ENCODE measurements at regions not wholly inside any gene's neighbourhood (a gene's known extent, or its start where the extent isn't known, plus 50 kb on each side); places are given as distances from the start of the nearest gene placed in this dataset.

DNA sequence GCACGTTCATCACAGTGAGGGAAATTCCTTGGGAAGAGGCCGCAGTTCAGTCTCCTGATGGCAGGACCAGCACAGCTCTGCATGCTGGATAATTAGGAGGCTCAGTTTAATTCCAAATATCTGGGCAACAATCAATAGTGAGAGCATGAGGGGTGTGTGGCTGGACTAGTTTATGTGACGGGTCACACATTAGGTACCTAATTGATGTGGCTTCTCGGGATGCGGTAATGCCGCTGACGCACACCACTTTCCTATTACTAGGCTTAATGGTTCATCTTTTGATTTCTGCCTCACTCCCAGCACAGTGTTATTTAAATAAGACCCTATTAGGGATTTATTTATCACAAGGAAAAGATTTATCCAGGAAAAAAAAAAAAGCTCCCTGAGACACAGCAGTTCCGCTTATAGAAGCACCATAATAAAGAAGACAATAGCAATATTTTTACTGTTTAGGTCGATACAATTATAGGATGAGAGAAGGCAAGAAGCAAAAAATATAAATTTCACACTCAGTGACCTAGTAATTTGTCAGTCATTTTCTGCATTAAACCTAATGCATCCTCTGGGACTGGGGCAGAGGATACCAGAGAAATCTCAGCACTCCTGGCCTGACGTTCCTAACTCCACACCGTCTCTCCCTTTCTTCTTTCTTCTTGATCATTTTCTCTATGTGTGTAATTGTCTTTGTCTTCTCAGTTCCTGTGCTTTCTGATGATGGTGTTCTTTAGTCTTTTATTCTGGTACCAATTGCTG, 264.7 kb upstream of the SLC14A2 start:
- DNase-seq: no peak

DNA sequence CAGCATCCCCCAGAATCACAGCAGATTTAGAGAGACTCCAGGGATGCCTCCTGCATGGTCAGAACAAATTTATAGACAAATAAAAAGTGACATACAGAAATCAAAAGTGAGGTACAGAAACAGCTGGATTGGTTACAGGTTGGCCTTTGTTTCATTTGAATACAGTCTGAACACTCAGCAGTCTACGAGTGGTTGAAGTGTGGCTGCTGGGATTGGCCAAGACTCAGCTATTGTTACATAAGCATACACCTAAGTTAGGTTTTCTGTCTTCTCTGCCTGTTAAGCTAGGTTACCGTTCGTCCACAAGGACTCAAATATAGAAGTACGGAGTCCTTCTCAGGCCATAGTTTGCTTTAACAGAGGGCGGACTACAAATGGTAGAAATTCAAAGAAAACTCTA, 262.4 kb upstream of the SLC14A2 start:
- no peak for DNase-seq

DNA sequence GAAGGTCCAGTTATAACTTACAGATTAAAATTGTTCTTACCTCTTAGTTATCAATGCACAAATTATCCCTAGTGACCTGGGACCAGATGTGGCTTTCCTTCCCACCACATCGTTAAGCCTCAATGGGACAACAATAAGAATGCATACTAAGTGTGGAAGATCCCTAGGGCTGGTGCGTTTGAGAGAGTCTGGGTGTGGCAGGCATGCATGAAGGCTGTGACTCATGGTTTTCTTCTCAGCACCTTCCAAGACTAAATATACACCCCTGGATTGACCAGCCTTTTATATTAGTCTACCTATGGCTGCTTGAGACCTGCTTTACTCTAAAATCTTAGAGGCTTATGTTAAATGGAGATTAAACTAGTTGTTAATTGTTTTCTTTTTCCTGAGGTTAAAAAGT, 261.7 kb upstream of the SLC14A2 start:
- no peak for DNase-seq

- DNase-seq: no peak
These were observed 259.2 kb upstream of the SLC14A2 start for GRCh38 chr18:45355944-45356520.

- DNase-seq: no peak
These were observed 257.4 kb upstream of the SLC14A2 start for GRCh38 chr18:45357686-45358470.

GRCh38 chr18:45359275-45360009, 255.8 kb upstream of the SLC14A2 start:
- no peak for DNase-seq

DNA sequence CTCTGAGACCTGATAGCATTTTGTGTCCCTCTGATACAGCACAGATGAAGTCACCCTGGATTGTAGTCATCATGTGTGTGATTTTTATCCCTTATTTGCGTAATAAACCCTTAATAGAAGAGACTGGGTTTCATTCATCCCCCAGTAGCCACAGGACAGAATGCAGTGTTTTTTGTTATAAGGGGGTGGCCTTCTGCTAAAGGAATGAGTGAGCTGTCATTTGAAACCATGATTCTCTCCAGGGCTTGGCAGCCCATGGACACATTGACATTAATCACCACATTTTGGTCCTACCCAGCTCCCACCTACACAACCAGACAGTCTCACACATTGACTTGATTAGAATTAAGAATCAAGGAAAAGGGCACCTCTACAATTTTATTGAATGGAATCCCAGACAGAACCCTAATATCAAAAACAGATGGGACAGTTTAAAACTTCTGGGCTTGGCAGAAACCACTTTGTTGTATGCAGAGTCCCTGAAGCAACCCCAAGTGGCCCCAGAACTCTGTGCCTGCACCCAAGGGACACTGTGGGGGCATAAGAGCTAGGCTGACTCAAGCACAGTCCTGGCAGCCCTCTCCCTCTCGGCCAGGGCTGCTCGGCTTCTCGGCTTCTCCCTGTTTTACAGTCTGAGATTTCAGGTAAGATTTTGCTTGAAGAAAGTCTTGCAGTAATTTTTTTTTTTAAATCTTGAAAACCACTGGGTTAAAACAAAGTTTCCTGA, 254.0 kb upstream of the SLC14A2 start:
- no peak for DNase-seq

- DNase-seq: no peak
These were observed 252.1 kb upstream of the SLC14A2 start for GRCh38 chr18:45363196-45363595.

DNA sequence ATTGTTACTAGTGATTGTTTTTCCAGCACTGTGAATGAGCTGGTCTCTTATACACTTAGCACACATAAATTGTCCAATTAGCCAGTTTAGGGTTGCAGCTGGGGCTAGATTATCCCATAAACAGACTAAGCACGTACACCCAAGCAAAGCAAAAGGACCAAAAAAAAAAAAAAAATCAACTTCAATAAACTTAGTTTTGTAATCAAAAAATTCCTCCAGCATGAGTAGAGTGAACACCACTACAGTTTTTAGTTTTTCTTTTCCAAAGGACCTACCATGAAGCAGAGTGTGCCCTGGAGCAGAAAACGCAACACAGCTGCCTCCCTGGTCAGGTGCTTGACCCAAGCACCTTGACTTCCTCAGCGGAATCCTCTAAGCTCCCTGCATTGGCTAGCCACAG, 249.4 kb upstream of the SLC14A2 start:
- DNase-seq: no peak

DNA sequence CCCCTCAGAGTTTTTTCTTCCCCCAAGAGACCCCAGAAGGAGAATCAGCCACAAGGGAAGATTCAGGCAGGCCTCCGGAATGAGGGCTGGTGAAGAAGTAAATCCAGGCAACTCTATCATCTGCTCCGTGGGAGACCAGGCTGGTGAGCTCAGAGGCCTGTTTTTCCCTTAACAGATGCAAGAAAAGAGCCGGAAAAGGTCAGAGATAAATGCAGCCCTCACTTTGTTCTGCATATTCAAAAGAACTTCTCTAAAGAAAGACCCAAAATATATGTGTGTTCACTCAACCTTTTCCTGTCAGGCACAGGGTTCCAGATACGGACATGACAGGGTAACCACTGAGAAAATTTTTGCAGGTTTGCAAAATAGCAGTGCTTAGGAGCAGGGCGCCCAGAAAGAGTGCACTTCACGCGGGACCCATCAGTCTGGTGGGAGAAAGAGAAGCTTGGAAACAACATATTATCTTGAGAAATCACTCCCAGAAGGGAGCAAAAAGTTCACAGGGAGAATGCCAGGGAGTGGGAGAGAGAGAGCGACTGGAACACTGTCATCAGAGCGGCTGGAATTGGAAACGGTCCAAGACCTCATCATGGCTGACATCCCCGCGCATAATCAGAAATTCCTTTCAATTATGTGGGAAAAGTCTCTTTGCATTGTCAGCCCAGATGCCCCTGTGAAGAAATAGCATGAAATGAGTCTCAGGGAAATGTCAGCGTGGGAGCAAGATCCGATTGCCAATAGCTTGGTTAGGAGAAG, 244.8 kb upstream of the SLC14A2 start:
- no peak for DNase-seq

GRCh38 chr18:45373286-45373880, 241.9 kb upstream of the SLC14A2 start:
- DNase-seq: no peak

DNA sequence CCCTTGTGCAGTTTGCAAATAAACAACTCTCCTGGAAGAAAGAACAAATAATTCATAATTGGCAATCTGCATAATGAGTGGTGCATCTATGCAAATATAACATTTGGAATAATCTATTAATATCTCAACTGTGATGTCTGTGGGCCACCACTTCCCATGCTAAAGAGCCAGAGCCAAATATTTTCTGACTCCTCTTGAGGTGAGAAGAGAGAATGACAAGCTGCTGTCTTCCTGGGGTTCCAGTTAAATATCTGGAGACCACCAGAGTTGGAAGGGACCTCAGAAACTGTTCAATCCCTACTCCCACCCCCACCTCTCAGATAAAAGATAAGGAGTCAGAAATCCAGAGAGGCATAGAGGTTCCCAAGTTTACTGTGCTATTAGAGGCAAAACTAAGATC, 241.0 kb upstream of the SLC14A2 start:
- no peak for DNase-seq

GRCh38 chr18:45374878-45375630, 240.2 kb upstream of the SLC14A2 start:
- DNase-seq: no peak

GRCh38 chr18:45376193-45376592, 239.1 kb upstream of the SLC14A2 start:
- DNase-seq: no peak

DNA sequence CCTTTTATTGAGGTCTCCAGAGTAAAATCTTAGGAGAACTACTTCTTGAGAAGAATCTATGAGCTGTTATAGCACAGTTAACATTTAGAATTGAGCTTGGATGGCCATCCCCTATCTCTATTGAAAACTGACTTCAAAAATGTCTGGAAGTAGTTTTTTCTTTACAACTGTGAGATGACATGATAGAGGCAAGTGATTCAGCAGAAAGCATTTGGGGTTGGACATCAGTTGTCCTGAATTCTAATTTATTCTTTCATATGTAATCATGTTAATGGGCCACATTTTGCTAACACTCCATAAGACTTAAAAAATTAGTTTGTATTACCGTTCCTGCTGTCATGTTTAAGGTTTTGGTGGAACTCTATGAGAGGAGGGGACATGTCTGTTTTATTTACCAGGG, 237.0 kb upstream of the SLC14A2 start:
- DNase-seq: no peak

DNA sequence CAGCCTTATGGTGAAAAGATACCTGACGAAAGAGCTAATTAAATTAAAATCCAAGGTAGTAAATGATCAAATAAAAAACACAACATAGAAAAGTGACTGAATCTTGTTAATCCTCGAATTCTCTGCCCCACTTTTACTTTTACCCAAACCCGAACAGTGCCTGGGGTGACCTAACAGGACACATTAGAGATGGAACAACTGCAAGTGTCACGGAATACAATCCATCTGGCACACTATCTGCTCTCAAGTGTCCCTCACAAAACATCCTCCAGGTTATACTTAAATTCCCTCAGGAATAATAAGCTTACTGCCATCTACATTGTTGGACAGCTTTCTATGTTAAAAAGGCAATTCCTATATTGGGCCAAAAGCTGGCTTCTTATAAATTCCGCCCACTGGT, 236.3 kb upstream of the SLC14A2 start:
- no peak for DNase-seq

DNA sequence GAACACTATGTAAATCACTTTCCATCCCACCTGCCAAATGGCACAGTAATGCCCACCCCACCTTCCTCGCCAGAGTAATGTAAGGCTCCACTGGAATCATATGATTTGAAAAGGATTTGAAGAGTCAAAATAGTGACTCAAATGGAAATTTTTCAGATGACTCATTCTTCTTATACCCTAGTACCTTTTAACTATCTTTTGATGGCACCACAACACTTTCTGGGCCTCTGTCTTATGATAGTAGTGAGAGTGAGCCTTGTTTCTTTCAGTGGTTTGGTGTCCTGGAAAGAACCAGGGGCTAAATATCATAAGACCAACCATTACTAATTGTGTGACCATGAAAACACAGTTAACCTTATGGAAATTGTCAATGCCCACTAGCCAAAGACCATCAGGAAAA, 235.4 kb upstream of the SLC14A2 start:
- DNase-seq: no peak

DNA sequence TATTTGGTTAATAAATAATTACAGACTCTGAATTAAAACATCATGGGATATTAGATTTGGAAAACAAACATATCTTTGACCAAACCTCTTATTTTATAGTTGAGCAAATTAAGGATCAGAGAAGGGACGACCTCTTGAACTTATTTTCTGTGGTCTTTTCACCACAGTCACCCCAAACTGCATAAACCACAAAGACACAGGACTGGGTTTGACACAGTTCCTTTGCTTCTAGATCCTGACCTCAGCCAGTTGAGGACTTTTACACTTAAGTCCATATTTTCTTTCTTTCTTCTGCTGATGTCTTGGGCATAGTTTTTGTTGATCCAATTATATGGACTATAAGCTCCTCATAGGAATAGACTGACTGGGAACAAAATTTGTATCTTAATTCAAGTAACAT, 234.0 kb upstream of the SLC14A2 start:
- DNase-seq: no peak

DNA sequence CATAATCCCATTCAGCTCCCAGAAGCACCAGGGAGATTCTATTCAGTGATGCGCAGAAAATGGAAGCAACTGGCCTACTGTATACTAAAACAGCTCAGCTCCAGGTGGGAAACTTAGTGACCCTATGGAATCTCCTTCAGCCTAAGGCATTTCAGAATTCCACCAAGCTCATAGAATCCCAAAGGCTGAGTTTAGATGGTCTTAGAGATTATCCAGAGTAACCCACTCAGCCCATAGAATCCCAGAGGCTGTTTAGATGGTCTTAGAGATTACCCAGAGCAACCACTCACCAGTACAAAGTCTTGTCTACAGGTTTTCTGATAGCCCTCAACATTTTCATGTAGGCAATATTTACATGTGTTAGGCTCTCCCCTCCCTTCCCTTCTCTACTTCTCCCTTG, 232.0 kb upstream of the SLC14A2 start:
- DNase-seq: no peak

DNA sequence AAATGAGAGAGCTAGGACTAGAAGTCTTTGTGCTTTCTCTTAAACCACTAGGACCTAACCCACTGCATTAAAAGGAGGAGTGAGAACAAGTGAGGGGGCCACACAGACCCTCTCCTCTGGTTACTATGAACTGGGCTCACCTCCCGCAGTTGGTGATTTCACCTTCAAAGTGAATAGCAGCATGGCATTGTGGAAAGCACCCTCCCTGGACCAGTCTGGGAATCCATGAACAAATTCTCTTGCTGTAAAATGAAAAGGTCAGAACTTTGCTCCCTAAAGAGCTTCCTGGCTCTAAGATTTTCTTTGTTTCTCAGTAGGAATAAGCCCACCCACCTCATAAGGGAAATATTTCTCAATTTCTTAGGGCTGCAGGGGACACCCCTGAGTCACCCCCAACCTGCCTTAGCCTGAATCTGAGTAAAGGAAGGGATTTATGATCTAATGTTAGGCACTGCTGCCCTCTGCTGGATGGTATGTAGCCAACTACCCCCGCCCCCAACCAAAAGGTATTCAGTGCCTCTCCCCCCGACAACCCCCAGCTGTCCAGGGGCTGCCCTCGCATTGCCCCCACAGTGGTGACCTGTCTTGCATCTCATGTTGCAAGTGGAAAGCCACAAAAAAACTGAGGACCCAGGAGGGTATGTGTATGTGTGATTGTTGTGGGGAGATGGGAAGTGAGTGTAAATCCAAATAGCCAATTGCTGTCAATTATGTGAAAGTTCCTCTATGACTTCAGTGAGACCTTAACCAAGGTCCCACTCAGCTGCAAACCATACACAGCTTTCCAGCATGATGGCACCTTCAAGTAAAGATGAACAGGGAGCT, 230.9 kb upstream of the SLC14A2 start:
- no peak for DNase-seq

All from activated CD4-positive, CD25-positive, alpha-beta regulatory T cell (primary cell).